ENCODE measurements at regions not wholly inside any gene's neighbourhood (a gene's known extent, or its start where the extent isn't known, plus 50 kb on each side); places are given as distances from the start of the nearest gene placed in this dataset.

DNA sequence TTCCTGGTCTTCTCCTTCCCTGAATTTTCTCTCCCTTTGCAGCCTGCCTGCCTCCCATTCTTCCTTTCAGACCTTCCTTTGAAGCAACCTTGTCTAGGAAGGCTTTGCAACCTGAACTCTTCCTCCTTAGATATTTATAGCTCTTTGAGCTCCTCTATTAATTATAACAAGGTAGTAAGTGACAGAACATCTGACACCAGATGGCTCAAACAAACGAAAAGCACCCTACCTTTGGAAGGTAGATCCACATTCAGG is 57.2 kb upstream of the SLC1A4 start:
- no peak for TF ChIP-seq CTCF (IDR thresholded peaks at IDR 0.05)
- no peak for TF ChIP-seq POLR2AphosphoS5 (IDR thresholded peaks at IDR 0.05)

Data from sigmoid colon (tissue), 4 donors.